Nephron progenitor cell (in vitro differentiated cells): ENCODE measurements at regions not wholly inside any gene's neighbourhood (a gene's known extent, or its start where the extent isn't known, plus 50 kb on each side); places are given as distances from the start of the nearest gene placed in this dataset.
A peak's percentile ranks its signal among the peaks of the same experiment; 100 is the strongest.

Source experiments
- DNase-seq: peaks from one replicate; pipeline ENCODE4 v3.0.0; 2021
- H3K27ac Mint-ChIP-seq: 2 replicates; pipeline ENCODE4 v1.8.0; 2021; ENCODE audit warnings: mild to moderate bottlenecking, moderate library complexity, mixed read lengths
- H3K27me3 Mint-ChIP-seq: 2 replicates; pipeline ENCODE4 v1.8.0; 2021; ENCODE audit warnings: mild to moderate bottlenecking, low read depth, mixed read lengths; ENCODE audit not compliant: poor library complexity
- H3K36me3 Mint-ChIP-seq: 2 replicates; pipeline ENCODE4 v1.8.0; 2021; ENCODE audit warnings: low read depth, mixed read lengths
- H3K4me1 Mint-ChIP-seq: 2 replicates; pipeline ENCODE4 v1.8.0; 2021; ENCODE audit warnings: mixed read lengths
- H3K4me3 Mint-ChIP-seq: 2 replicates; pipeline ENCODE4 v1.8.0; 2021; ENCODE audit warnings: mild to moderate bottlenecking, moderate library complexity, mixed read lengths
- H3K9me3 Mint-ChIP-seq: 2 replicates; pipeline ENCODE4 v1.8.0; 2021; ENCODE audit warnings: mild to moderate bottlenecking, moderate library complexity, mixed read lengths
- TF ChIP-seq, protein P1 (sequence below): fragments of 200-600 bp; sonication (generic); IDR thresholded peaks from 2 replicates; pipeline ENCODE4 v1.5.0; 2021; ENCODE audit warnings: antibody characterized with exemption

DNA sequence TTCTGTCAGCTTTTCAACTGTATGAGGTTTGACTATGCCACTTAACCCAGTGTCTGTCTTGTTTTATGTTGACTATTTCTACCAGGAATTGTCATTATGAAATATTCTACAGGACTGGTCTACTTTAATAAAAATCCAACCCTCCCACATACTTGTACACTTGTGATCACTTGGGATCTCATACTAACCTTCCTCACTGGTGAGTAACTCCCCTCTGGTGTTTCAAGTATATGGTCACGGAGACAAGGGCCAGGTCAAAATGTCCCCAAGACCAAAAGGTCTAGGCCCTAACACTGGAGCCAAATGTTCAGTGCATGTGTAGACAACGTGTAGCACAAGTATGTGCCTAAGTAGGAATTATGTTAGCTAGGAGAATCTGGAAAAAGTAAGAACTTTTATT is 122.7 kb upstream of the TJP1 start:
- DNase-seq: no peak
- Mint-ChIP-seq H3K9me3 (peaks cover 4% of the 10 kb centered on the region), H3K4me3 (no peak overlapping the region), H3K4me1 (no peaks in the 10 kb centered on the region), H3K36me3 (no peaks in the 10 kb centered on the region), H3K27ac (no peak overlapping the region), H3K27me3 (peaks cover 3% of the 10 kb centered on the region)
- TF ChIP-seq, protein P1, sequence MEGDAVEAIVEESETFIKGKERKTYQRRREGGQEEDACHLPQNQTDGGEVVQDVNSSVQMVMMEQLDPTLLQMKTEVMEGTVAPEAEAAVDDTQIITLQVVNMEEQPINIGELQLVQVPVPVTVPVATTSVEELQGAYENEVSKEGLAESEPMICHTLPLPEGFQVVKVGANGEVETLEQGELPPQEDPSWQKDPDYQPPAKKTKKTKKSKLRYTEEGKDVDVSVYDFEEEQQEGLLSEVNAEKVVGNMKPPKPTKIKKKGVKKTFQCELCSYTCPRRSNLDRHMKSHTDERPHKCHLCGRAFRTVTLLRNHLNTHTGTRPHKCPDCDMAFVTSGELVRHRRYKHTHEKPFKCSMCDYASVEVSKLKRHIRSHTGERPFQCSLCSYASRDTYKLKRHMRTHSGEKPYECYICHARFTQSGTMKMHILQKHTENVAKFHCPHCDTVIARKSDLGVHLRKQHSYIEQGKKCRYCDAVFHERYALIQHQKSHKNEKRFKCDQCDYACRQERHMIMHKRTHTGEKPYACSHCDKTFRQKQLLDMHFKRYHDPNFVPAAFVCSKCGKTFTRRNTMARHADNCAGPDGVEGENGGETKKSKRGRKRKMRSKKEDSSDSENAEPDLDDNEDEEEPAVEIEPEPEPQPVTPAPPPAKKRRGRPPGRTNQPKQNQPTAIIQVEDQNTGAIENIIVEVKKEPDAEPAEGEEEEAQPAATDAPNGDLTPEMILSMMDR: no peak

DNA sequence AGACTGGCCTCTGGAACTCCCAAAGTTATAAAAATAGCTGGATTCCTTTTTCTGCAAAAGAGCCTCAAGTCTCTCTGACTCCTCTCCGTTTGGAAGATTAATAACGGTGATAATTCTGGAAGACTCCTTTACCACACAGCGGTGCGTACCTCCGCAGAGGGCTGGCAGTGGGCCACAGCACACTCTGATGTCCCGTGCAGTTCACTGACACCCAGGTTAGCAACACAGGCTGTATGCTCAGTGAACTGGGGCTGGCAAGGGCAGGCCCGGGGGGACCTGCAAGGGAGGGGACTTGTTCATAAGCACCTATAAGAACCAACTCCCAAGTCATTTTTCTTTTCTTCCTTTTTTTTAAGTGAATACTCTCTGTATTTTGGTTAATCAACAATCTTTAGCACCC is 120.3 kb upstream of the TJP1 start:
- Mint-ChIP-seq H3K27ac (peak overlapping the region; percentile 51), H3K4me3 (no peak overlapping the region), H3K9me3 (no peaks in the 10 kb centered on the region), H3K27me3 (peaks cover 3% of the 10 kb centered on the region), H3K4me1 (no peaks in the 10 kb centered on the region), H3K36me3 (no peaks in the 10 kb centered on the region)
- DNase-seq: no peak
- TF ChIP-seq, protein P1: no peak

DNA sequence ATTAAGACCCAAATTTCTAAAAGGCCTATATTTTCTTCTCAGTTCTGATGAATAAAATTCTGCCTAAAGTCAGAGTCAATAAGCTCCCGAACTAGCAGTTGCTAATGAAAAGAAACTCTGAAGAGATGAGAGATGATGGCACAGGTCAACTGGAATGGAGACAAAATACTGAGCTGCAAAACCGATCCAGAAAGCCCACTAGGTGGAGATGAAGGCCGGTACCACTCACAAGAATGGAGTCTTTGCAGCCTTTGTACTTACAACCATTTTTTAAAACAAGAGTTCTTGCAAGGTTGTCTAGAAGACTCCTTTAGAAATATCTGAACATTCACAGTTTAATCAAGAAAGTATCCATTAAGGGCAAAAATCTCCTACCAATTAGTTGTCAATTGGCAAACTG is 119.9 kb upstream of the TJP1 start:
- DNase-seq: no peak
- no peaks in the 10 kb centered on the region for H3K9me3 Mint-ChIP-seq
- H3K36me3 Mint-ChIP-seq: no peaks in the 10 kb centered on the region
- H3K27ac Mint-ChIP-seq: peak overlapping the region; percentile 51
- TF ChIP-seq, protein P1: no peak
- no peaks in the 10 kb centered on the region for H3K4me1 Mint-ChIP-seq
- no peak overlapping the region for H3K4me3 Mint-ChIP-seq
- peaks cover 3% of the 10 kb centered on the region for H3K27me3 Mint-ChIP-seq

DNA sequence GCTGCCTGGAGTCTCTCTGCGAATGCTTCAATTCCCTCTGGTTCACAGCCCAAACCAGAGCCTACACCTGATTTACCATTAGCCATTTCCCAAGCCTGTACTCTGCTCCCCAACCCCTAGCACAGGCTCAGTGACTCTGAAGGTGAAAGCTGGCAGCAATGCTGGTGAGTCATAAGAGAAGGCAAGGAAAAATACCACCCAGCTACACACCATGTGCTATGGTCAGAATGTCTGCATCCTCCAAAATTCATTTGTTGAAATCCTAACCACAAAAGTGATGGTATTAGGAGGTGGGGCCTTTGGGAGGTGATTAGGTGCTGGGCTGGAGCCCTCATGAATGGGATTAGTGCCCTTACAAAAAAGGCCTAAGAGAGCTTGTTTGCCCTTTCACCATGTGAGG is 117.1 kb upstream of the TJP1 start:
- DNase-seq: no peak
- Mint-ChIP-seq H3K4me1 (no peaks in the 10 kb centered on the region), H3K4me3 (no peak overlapping the region), H3K9me3 (no peaks in the 10 kb centered on the region), H3K27ac (no peak overlapping the region), H3K27me3 (peaks cover 6% of the 10 kb centered on the region), H3K36me3 (no peaks in the 10 kb centered on the region)
- TF ChIP-seq, protein P1: no peak

DNA sequence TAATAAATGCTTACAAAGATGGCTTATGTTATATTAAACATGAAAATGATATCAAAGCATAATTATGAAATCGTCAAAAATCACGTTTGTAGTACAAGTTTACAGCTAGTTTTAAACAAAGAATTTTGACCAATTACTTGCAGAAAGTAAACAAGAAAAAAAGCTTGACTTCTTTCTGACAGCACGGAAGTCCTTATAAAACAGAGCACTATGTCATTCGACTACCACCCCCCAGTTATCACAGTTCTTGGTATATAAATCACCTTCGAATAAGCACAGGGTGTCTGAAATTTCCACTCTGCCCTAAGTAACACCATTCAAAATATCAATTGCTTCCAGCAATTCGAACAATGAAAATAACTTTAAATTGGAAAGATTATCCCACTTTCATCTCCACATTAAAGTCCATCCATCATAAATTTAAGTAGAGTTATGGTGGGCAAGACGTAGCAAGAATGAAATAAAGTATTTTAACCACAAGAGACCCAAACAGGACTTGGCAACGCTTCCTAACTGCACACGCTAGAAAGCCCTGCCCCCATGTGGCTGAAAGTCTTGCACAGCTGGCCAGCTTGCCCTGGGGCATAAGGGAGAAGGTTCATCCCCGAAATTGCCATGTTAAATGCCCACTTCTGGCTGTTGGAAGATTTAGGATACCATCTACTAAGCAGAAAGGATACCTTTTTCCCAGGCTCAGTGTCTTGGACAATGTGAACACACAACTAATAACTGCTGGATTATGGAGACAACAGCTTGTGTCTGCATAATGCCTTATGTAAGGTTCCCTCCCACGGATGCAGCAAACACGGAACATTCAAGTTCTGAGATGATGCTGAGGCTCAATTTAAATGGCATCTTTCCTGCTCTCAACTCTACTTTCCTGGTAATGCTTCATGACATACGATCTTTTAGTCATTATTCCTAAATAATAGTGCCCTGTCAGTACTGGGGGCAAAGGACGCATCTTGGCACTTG is 116.4 kb upstream of the TJP1 start:
- no peak for DNase-seq
- TF ChIP-seq, protein P1: no peak
- no peak overlapping the region for H3K4me3 Mint-ChIP-seq
- H3K27me3 Mint-ChIP-seq: peaks cover 6% of the 10 kb centered on the region
- no peaks in the 10 kb centered on the region for H3K4me1 Mint-ChIP-seq
- no peak overlapping the region for H3K27ac Mint-ChIP-seq
- no peaks in the 10 kb centered on the region for H3K9me3 Mint-ChIP-seq
- no peaks in the 10 kb centered on the region for H3K36me3 Mint-ChIP-seq

DNA sequence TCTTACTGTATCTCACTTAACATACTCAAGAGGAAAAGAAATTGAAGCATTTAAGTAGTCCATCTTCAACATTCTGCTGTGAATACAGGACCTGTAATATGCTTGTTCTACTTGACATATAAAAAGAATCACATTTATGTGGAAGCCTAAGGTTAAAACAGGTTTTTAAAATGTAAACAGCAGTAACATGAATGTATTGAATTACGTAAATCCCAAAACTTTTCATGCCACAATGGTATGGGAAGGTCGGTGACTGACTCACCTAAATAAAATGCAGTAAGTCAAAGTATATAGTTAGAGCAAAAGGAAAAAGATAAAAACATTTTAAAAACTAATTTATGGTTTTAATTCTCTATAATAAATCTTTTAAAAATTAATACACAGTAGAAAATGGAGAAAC is 115.7 kb upstream of the TJP1 start:
- Mint-ChIP-seq H3K4me3 (no peak overlapping the region), H3K36me3 (no peaks in the 10 kb centered on the region), H3K27ac (no peak overlapping the region), H3K27me3 (peaks cover 9% of the 10 kb centered on the region), H3K9me3 (no peaks in the 10 kb centered on the region), H3K4me1 (no peaks in the 10 kb centered on the region)
- DNase-seq: no peak
- TF ChIP-seq, protein P1: no peak
